ENCODE measurements at regions not wholly inside any gene's neighbourhood (a gene's known extent, or its start where the extent isn't known, plus 50 kb on each side); places are given as distances from the start of the nearest gene placed in this dataset.

- TF ChIP-seq, protein P1, sequence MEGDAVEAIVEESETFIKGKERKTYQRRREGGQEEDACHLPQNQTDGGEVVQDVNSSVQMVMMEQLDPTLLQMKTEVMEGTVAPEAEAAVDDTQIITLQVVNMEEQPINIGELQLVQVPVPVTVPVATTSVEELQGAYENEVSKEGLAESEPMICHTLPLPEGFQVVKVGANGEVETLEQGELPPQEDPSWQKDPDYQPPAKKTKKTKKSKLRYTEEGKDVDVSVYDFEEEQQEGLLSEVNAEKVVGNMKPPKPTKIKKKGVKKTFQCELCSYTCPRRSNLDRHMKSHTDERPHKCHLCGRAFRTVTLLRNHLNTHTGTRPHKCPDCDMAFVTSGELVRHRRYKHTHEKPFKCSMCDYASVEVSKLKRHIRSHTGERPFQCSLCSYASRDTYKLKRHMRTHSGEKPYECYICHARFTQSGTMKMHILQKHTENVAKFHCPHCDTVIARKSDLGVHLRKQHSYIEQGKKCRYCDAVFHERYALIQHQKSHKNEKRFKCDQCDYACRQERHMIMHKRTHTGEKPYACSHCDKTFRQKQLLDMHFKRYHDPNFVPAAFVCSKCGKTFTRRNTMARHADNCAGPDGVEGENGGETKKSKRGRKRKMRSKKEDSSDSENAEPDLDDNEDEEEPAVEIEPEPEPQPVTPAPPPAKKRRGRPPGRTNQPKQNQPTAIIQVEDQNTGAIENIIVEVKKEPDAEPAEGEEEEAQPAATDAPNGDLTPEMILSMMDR (conservative IDR thresholded peaks at IDR 0.05; ENCODE audit: low read depth in 2 of 2), result no peak
- TF ChIP-seq REST (IDR thresholded peaks at IDR 0.05; ENCODE audit: unreplicated experiment) (no peak), EZH2 (IDR thresholded peaks at IDR 0.05; ENCODE audit: low read depth, unreplicated experiment) (no peak), POLR2AphosphoS5 (IDR thresholded peaks at IDR 0.05; ENCODE audit: low read depth) (no peak), EZH2phosphoT487 (IDR thresholded peaks at IDR 0.05; ENCODE audit: unreplicated experiment) (no peak), CREB1 (CRISPR knock-in tag; IDR thresholded peaks at IDR 0.05; ENCODE audit: low read depth) (no peak), ETS1 (IDR thresholded peaks at IDR 0.05) (no peak), STAT1 (IDR thresholded peaks at IDR 0.05; ENCODE audit: unreplicated experiment) (no peak), NANOG (IDR thresholded peaks at IDR 0.05; ENCODE audit: borderline replicate concordance) (no peak), JUNB (IDR thresholded peaks at IDR 0.05; ENCODE audit: unreplicated experiment) (no peak)
Observed at GRCh38 chr3:71874618-71875017, 89.7 kb upstream of the PROK2 start.
